GM19025 (cell line): ENCODE measurements at regions not wholly inside any gene's neighbourhood (a gene's known extent, or its start where the extent isn't known, plus 50 kb on each side); places are given as distances from the start of the nearest gene placed in this dataset.
"Not testable (repeated sequence)": the region's sequence is repeated elsewhere in the genome, so short reads cannot be mapped to it uniquely, and the experiment has no call there.

ENCODE experiments used
- ATAC-seq: cut with Tn5 transposase; IDR thresholded peaks from one replicate; pipeline ENCODE4 v1.9.1; 2021; ENCODE audit warnings: mild to moderate bottlenecking, low read depth, moderate library complexity; ENCODE audit not compliant: unreplicated experiment

DNA sequence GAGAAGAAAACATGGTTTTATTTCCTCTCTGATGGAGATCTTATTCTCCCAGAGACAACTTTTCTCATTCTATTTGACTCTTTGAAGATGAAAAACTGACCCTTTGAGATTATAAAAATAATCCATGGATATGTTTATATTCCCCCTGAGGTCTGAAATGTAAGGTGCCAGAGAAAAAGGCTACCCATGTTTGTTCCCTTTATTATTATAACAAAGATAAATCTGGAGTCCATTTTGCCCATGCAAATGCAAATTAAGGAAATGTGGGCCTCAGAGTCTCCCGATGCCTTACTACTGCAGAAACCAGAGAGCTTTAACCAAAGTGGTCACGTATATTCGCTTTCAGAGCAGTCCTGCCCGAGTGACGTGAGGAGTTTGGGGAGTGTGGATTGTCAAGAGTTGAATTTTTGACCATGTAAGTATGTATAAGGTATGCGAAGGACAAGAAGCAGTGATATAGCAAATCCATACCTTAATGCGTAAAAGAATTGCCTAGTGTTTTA, 312.5 kb downstream of the RASEF start:
- no peak for ATAC-seq

DNA sequence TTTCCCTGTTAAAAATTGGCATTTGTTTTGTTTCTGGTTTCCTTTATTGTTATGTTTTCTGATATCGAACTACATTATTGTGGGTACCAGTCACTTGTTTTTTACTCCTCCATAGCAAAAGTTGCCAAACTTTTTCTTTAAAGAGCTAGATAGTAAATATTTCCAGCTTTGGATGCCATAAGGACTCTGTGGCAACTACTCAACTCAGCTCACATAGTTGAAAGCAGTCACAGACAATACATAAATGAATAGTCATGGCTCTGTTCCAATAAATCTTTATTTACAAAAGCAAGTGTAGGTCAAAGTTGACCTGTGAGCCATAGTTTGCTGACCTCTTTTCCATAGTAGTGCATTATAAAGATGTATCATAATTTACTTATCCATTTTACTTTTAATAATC, 305.0 kb downstream of the RASEF start:
- no peak for ATAC-seq

DNA sequence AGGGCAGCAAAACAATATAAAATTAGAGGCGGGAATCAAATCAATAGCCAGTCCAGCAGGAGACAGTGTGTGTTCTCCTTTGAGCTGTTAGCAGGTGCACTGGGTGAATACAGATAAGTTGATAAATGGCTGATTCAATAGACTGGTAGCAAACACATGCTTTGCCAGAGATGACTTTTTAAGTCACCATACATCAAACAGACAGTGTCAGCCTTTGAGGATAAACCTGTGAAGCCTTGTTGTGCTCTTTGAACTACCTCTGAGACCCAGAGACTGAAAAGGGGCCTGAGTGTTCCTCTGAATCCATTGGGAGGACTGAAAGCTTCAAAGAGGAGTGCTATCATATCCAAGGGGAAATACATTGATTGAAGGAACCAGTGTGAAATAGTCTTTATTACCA, 301.9 kb downstream of the RASEF start:
- ATAC-seq, result no peak

DNA sequence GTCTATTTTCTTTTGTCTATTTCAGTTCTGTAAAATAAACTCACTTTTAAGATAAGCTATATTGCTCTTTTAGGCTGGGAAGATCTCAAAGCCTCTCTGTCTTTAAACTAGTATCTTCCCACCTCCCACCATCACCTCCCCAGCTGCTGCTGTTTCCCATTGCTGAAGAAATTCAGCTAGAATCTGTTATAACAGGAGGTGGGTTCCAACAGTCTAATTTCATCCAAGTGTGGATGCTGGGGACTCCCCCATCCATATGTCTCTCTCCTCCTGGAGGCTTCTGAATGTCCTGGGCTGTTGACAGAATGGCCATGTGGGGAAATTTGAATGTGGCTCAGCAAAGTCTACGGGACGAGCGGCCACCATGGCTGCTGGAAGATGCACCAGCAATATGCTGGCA, 301.0 kb downstream of the RASEF start:
- no peak for ATAC-seq

DNA sequence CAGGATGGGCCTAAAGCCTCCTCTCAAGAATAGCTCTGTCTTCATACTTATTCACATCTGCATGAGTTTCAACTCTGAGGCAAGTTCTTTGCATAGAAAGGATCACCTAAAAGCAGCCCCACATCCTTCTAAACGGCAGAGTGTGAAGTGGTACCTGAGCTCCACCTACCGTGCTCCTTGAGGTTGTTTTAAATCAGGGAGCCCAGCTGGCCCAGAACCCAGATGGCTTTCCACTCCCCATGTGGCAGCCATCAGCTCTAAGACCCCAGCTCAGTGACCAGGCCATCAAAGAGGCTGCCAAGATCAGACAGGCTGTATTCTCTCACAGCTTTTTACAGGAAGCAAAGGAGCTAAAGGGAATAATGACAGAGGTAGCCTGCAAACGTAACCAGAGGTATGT, 299.3 kb downstream of the RASEF start:
- no peak for ATAC-seq

DNA sequence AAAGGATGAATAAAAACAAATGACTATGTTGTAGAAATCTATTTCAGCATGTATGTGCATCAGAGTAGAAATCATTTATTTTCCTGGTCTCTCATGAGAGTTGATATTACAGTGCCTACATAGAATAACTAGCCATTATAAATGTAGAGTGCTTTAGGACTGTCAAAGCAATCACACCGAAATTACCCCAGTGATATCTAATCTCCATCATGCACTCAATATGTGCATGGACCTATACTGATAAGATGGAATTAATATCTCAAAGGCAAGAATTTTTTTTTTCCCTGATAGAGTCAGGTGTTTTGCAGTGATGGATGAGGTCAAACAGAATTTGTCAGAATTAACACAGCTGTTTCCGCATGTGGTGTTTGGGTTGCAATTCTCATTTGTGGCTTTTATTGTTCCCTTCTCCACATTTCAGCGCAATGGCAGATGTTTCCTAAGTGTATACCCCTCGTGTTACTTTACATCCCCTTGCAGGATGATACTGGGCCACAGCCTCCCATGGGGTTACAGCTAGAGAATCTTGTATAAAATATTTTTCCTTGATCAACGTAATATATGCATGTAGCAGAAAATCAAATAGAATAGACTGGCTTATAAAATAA, 298.8 kb downstream of the RASEF start:
- no peak for ATAC-seq

DNA sequence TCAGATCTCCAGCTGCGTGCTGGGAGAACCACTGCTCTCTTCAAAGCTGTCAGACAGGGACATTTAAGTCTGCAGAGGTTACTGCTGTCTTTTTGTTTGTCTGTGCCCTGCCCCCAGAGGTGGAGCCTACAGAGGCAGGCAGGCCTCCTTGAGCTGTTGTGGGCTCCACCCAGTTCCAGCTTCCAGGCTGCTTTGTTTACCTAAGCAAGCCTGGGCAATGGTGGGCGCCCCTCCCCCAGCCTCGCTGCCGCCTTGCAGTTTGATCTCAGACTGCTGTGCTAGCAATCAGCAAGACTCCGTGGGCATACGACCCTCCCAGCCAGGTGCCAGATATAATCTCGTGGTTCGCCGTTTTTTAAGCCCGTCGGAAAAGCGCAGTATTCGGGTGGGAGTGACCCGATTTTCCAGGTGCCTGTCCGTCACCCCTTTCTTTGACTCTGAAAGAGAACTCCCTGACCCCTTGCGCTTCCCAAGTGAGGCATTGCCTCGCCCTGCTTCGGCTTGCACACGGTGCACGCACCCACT, 288.2 kb downstream of the RASEF start:
- not testable (repeated sequence) for ATAC-seq

DNA sequence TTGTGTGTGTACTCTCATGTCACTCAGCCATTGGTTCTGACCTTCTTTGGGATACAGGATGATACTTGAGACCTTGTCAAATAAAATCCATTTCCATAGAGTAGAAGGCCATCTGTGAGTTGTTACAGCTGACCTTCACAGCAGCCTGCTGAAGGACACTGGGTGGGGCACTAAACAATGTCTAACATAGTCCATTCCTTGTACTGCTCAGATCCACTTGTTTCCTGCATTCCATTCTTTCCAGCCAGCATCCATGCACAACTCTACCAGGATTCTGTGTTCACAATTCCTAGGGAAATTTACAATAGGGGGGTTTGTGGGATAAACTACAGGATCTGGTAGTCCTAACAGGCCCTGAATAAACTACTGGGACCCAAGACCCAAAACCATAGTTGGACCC, 286.4 kb downstream of the RASEF start:
- no peak for ATAC-seq

DNA sequence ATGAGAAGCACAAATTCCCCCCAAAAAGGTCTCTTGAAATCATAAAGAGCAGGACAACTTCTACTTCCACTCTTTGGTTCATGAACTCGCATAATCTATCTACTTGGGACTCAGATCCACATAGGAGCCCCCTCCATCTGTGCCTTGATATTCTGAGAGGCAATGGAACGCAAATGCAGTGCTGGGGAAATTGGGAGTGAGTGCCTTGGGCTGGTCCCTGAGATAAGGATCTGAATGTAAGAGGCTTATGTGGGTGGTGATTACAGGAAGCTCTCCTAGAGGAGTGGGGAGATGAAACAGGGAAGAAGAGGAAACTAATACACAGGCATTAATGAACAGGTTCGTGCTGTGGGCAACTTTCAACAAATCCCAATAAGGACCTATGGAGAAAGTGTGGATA, 285.6 kb downstream of the RASEF start:
- ATAC-seq, result no peak

DNA sequence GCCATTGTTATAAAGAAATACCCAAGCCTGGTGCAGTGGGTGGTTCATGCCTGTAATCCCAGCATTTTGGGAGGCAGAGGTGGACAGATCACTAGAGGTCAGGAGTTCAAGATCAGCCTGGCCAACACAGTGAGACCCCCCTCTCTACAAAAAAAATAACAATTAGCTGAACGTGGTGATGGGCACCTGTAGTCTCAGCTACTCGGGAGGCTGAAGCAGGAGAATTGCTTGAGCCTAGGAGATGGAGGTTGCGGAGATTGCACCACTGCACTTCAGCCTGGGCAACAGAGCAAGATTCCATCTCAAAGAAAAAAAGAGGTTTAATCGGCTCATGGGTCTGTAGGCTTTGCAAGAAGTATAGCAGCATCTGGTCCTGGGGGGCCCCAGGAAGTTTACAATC, 284.0 kb downstream of the RASEF start:
- ATAC-seq, result not testable (repeated sequence)

DNA sequence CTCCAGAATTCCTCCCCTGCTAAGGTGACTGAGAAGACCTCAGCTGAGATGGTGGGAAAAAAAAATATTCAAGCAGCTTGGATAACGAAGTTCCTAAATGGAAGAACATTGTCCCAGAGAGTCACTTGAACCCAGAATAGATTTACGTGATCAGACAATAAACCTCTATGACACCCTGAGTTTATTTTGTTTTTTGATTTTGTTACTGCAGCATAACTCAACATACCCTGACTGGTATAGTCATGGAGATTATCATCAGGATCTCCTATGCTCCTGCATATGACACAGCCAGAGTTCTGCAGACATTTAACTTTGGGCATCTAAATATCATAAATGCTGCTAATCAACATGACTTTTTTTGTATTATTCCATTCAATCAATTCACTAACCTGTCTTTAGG, 282.9 kb downstream of the RASEF start:
- no peak for ATAC-seq

DNA sequence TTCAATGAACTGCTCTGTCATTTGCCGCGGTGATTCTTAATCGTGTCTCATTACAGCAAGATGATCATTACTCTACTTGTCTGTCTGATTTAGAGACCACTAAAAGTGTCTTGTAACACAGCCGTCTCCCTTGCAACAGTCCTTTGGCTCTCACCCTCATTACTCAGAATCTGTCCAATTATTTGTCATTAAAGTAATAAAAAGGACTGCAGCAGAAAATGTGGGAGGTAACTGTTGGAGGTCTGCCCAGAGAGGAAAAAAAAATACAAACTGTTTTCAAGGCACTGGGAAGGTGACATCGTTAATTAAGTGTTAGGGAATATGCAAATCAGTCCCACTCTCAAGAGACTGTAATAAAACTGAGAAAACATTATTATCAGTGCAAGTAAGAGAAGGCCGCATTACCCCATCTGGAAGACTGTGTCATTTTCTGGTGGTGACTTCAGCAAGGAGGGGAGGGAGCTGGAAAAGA, 281.0 kb downstream of the RASEF start:
- ATAC-seq, result no peak

DNA sequence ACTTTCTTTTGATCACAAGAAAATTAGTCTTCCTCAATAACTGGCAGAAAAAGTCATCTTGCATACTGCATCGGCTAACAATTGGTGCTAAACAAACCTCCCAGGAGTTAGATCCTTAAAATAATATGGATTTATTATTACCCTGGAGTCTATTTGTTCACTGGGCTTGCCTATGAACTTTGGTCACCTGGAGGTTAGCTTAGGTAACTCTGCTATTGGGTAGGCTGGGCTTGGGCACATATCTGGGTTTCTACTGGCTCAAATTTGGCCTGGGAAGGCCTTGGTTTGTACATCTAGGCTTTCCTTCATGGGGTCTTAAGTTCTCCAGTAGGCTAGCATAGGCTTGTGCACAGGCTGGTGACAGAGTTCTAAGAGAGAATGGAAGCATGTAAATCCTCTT, 279.9 kb downstream of the RASEF start:
- ATAC-seq, result no peak

DNA sequence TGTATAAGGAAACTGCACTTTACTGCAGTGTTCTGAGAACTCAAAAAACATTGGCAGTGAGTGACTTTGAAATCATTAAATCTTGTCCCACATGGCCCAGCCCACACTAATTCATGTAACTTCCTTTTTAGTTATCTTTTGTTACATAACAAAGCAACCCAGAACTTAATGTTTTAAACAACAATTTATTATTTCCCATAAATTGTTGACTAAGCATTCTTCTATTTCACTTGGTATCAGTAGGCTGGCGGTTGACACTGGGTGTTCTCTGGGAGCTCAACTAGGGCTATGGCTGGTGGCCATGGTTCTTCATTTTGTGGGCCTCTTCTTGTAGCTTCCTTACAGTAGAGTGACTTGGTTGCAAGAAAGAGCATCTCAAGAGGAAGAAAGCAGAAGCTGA, 278.4 kb downstream of the RASEF start:
- no peak for ATAC-seq

DNA sequence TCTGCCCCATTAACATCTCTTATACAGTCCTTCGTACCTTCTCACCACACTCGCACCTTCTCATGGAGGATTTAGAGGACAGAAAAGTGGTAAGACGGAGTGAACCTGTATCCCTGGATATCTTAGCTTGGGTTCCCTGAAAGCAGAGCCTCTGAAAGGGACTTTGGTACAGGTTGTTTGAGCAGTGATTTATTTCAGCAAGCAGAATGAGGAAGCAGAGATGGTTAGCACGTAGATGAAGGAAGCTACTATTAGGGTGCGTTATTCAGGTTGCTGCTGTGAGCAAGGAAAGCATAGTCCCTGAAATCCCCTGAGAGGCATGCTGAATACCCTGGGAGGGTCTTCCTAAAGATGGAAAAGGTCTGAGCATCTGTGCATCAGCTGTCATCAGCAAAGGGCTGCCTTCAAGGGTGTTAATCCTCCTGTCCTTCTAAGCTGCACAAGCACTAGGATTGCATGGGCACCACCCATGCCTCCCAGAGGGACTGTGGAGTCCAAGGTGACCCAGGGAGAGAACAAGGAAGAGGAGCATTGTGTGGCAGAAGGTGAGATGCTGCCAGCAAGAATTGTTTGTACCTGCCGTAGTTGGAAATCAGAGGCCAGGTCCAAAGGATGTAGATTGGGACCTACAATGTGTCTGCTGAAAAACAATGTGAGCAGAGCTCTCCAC, 273.7 kb downstream of the RASEF start:
- no peak for ATAC-seq

DNA sequence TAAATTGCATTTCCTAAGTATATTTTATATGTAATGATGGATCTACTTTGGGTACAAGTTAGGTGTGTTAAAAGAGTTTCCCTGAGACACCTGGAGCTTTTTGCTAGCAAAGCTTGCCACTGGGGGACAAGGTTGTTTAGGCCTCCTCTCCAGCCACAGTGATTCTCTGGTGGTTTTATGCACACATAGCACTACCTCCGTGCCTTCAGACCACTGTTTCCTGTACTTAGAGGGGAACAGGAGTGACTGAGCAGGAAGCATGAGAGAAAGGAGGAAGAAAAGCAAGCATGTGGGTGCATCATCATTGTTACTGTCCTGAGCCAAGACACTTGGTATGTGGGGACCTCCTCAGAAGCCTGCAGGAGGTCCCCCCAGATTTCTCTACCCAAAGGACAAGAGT, 272.1 kb downstream of the RASEF start:
- no peak for ATAC-seq

DNA sequence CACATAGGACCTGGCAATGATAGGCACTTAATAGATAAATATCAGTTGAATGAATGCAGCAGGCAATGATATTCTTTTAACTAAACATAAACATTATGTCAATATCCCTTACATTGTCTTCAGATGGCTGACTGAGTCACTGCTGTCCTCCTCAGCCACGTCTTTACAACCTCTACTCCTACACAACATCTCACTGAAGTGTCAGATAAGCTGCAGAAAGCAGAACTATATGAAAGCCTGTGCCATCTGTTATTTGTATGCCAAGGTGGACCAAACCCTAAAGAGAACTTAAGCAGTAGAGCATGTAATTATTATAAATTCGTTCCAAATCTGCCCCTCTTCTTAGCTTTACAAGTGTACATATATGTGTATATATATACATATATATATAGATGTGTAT, 271.2 kb downstream of the RASEF start:
- no peak for ATAC-seq

DNA sequence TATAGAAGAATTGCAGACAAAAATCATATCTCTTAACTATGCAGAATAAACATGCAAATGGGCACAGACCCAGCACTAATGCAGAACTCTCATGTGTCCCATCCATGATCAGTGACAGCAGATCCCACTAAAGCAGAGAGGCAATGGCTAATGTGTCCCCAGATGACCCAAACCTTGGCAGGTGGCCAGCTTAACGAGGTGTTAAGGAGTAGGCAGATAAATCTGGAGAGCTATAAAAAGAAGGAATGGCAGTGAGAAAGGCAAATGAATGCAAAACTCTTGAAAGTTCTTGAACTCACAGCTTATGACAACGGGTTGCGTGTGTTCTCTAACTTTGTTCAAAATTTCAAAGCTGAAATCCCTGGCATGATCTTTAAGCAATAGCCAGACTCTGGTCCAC, 265.4 kb downstream of the RASEF start:
- no peak for ATAC-seq

DNA sequence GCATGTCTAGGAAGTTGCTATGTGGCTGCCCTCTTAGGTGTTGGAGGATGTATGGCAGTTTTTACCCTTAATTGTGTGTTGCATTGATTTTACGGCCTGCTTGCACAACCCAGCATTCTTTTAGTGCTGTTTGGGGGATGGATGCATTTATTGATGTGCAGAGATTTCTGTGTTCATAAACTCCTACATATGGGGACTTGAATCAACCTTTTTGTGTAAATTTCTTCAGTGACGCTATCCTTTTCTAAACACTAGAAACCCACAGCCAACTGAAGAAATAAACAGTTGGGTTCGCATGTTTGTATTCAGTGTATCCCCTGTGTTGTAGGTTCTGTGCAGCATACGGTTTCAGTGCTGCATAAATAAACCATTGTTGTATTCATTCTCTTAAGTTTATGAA, 263.7 kb downstream of the RASEF start:
- ATAC-seq, result no peak

DNA sequence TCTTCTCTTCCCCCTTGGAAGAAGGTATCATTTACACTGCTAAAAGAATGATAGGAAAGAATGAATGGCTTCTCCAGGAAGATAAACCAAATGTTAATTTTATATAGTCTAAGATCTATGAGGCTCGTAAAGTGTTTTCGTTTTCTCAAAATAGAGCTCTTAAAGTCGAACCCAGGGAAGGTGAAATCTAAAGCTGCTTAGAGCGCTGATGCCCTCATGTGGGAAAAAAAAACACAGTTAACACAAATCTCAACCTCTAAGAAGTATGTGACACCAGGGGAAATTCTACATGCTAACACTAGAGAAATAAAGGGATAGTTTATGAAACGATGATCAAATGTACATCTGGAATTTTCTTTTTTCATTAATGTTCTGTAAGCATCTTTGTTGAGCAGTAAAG, 257.9 kb downstream of the RASEF start:
- ATAC-seq, result no peak

DNA sequence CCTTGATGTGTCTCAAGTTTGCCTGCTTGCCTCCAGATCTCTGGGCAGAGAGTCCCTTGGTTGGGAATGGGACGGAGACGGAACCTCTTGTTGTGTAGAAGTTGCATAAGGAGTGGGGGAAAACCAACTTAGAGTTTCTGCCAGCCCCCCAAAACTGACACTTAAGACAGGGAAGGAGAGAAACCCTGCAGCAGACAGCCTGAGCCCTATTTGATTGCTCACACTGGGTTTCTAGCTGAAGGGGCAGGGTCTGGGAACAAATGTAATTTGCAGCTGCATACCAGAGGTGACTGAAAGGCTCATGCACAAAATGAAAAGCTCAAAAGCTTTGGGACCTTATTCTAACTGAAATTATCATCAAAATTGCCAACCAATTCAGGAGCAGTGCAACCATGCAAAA, 254.5 kb downstream of the RASEF start:
- ATAC-seq, result no peak

DNA sequence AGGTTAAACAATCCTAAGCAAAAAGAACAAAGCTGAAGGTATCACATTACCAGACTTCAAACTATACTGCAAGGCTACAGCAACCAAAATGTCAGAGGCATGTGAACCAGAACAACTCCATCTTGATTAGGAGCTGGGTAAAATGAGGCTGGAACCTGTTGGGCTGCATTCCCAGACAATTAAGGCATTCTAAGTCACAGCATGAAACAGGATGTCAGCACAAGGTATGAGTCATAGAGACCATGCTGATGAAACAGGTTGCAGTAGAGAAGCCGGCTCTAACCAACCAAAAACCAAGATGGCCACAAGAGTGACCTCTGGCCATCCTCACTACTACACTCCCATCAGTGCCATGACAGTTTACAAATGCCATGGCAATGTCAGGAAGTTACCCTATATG, 252.0 kb downstream of the RASEF start:
- ATAC-seq, result no peak
